Mesenchymal stem cell (in vitro differentiated cells and primary cell): ENCODE measurements at regions not wholly inside any gene's neighbourhood (a gene's known extent, or its start where the extent isn't known, plus 50 kb on each side); places are given as distances from the start of the nearest gene placed in this dataset.
A peak's percentile ranks its signal among the peaks of the same experiment; 100 is the strongest.

Source experiments
- DNase-seq: peaks from one replicate; pipeline ENCODE4 v3.0.0-alpha.2; 2013
- H2AFZ ChIP-seq: one replicate; pipeline ENCODE4 v1.6.1; 2013; ENCODE audit warnings: low read depth, mild to moderate bottlenecking, control low read depth, inconsistent platforms, low read length, moderate library complexity
- H2AK5ac ChIP-seq: 2 replicates; pipeline ENCODE4 v1.6.1; 2013; ENCODE audit warnings: low read length, moderate library complexity, mild to moderate bottlenecking, inconsistent platforms; ENCODE audit not compliant: severe bottlenecking
- H2BK120ac ChIP-seq: one replicate; pipeline ENCODE4 v1.6.1; 2013; ENCODE audit warnings: low read depth, mild to moderate bottlenecking, inconsistent platforms, low read length, moderate library complexity
- H2BK12ac ChIP-seq, 2 experiments: one replicate each; pipeline ENCODE4 v1.6.1; 2013; ENCODE audit warnings: inconsistent platforms in 2 of 2, low read length in 2 of 2, mild to moderate bottlenecking in 2 of 2, moderate library complexity in 2 of 2, control low read depth in 1 of 2
- H2BK15ac ChIP-seq: one replicate; pipeline ENCODE4 v1.6.1; 2013; ENCODE audit warnings: mild to moderate bottlenecking, low read depth, inconsistent platforms; ENCODE audit not compliant: poor library complexity, severe bottlenecking
- H2BK5ac ChIP-seq: 2 replicates; pipeline ENCODE4 v1.6.1; 2013; ENCODE audit warnings: low read depth, mild to moderate bottlenecking, low read length, control low read depth, inconsistent platforms; ENCODE audit not compliant: poor library complexity, severe bottlenecking
- H3K14ac ChIP-seq, 2 experiments: one replicate each; pipeline ENCODE4 v1.6.1; 2013; ENCODE audit warnings: inconsistent platforms in 2 of 2, low read length in 2 of 2, control low read depth in 1 of 2, mild to moderate bottlenecking in 1 of 2, moderate library complexity in 1 of 2
- H3K18ac ChIP-seq, 2 experiments: one replicate each; pipeline ENCODE4 v1.6.1; 2013; ENCODE audit warnings: inconsistent platforms in 2 of 2, low read length in 2 of 2, control low read depth in 1 of 2, low read depth in 1 of 2, mild to moderate bottlenecking in 1 of 2
- H3K23ac ChIP-seq, 2 experiments: one replicate each; pipeline ENCODE4 v1.6.1; 2013; ENCODE audit warnings: inconsistent platforms in 2 of 2, low read length in 2 of 2, mild to moderate bottlenecking in 2 of 2, moderate library complexity in 2 of 2, control low read depth in 1 of 2
- H3K27ac ChIP-seq: 2 replicates; pipeline ENCODE4 v1.5.1; 2013; ENCODE audit warnings: mild to moderate bottlenecking, moderate library complexity, low read length, control low read depth, inconsistent platforms; ENCODE audit not compliant: poor library complexity, severe bottlenecking
- H3K27me3 ChIP-seq, 2 experiments: 2 replicates each; pipeline versions ENCODE4 v1.6.1 to v1.7.0; 2013; ENCODE audit warnings: low read length in 2 of 2, mild to moderate bottlenecking in 2 of 2, moderate library complexity in 2 of 2, control low read depth in 1 of 2, inconsistent platforms in 1 of 2; ENCODE audit not compliant: control insufficient read depth in 1 of 2, insufficient read depth in 1 of 2
- H3K36me3 ChIP-seq, 2 experiments: 2 replicates each; pipeline versions ENCODE4 v1.6.1 to v1.7.0; 2013; ENCODE audit warnings: low read length in 2 of 2, control low read depth in 1 of 2, inconsistent platforms in 1 of 2, low read depth in 1 of 2, mild to moderate bottlenecking in 1 of 2; ENCODE audit not compliant: insufficient read depth in 2 of 2, control insufficient read depth in 1 of 2
- H3K4ac ChIP-seq, 2 experiments: one replicate each; pipeline ENCODE4 v1.6.1; 2013; ENCODE audit warnings: inconsistent platforms in 2 of 2, low read length in 2 of 2, mild to moderate bottlenecking in 2 of 2, moderate library complexity in 2 of 2, control low read depth in 1 of 2, low read depth in 1 of 2
- H3K4me1 ChIP-seq: 2 replicates; pipeline ENCODE4 v1.6.1; 2013; ENCODE audit warnings: low read depth, low read length, control low read depth; ENCODE audit not compliant: control insufficient read depth, insufficient read depth
- H3K4me2 ChIP-seq: 2 replicates; pipeline ENCODE4 v1.6.1; 2013; ENCODE audit warnings: low read length, mild to moderate bottlenecking, inconsistent platforms; ENCODE audit not compliant: poor library complexity, severe bottlenecking
- H3K4me3 ChIP-seq, 2 experiments: 2 replicates each; pipeline versions ENCODE4 v1.5.1 to v1.7.0; 2013; ENCODE audit warnings: low read length in 2 of 2, mild to moderate bottlenecking in 2 of 2, control low read depth in 1 of 2, low read depth in 1 of 2; ENCODE audit not compliant: insufficient read depth in 1 of 2
- H3K79me1 ChIP-seq: replicated peaks from 2 replicates; pipeline ENCODE4 v1.6.1; 2013; ENCODE audit warnings: mild to moderate bottlenecking, control low read depth, low read length, inconsistent platforms; ENCODE audit not compliant: poor library complexity, severe bottlenecking
- H3K9ac ChIP-seq: 2 replicates; pipeline ENCODE4 v1.7.0; 2013; ENCODE audit warnings: mild to moderate bottlenecking, low read length, moderate library complexity
- H3K9me3 ChIP-seq: 2 replicates; pipeline ENCODE4 v1.7.0; 2013; ENCODE audit warnings: mild to moderate bottlenecking, low read length; ENCODE audit not compliant: control insufficient read depth
- H4K8ac ChIP-seq: one replicate; pipeline ENCODE4 v1.6.1; 2013; ENCODE audit warnings: inconsistent platforms, mild to moderate bottlenecking, low read length, moderate library complexity
- H4K91ac ChIP-seq: one replicate; pipeline ENCODE4 v1.6.1; 2013; ENCODE audit warnings: mild to moderate bottlenecking, low read length, inconsistent platforms
- WGBS: methylation state at CpG from one replicate; pipeline ENCODE4 v1.1.7; 2013; ENCODE audit warnings: mixed read lengths; 5-methylcytosine and 5-hydroxymethylcytosine counted together

DNA sequence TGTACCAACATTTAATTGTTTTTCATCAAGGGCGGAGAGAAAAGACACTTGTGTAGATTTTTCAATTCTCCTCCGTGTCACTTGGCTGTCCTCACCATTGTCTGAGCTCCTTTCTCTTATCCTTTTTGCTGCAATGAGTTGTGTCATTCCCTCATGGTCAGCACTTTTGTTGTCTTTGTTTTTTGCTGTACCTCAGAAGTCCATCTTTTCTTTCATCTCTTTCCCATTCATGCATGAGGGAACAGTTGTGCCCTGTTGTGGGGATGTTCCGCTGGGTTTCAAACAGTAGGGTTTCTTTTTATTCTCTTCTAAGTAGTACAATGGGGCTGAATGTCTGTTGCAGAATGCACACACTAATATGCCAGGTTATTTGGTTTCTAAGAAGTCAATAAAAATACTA, 222.6 kb downstream of the TM9SF2 start:
- no peak for DNase-seq
- Histone ChIP-seq H3K79me1 (no peaks in the 10 kb centered on the region), H3K36me3 (no peaks in the 10 kb centered on the region), H4K8ac (no peak overlapping the region), H3K23ac (no peak overlapping the region), H2BK120ac (no peak overlapping the region), H3K9me3 (no peaks in the 10 kb centered on the region), H2AFZ (no peak overlapping the region), H2BK15ac (no peak overlapping the region), H3K9ac (no peak overlapping the region), H3K27me3 (no peaks in the 10 kb centered on the region), H3K4ac (no peak overlapping the region), H3K27ac (no peak overlapping the region), H2BK5ac (no peak overlapping the region), H3K4me1 (peaks cover 4% of the 10 kb centered on the region), H3K14ac (no peak overlapping the region), H3K4me3 (no peak overlapping the region), H2AK5ac (no peak overlapping the region), H3K18ac (no peak overlapping the region), H4K91ac (no peak overlapping the region), H3K4me2 (no peak overlapping the region), H2BK12ac (no peak overlapping the region)
- 88% methylated on average over 2 of the region's 3 CpGs for WGBS

DNA sequence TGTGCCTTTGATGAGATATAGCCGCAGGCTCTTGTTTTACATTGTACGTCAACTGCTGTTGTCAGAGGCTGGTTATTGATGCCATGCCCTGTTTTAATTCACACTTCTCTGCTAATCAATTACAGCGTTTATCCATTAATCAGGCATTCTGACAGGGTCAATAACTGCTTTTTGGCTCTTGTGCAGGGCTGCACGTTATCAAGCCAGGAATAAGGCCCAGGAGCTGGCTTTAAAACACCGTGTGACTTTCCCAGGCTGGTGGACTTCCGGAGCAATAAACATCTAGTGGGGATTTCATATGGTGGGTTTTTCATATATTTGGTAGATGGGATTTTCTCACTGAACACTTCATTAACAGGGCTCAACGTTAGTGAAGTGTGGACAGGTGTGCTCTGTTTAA, 221.7 kb downstream of the TM9SF2 start:
- 66% methylated on average over 6 of the region's 7 CpGs for WGBS
- H2BK5ac ChIP-seq, result no peak overlapping the region
- no peak overlapping the region for H2AK5ac ChIP-seq
- H3K4me2 ChIP-seq, result no peak overlapping the region
- no peak overlapping the region for H4K8ac ChIP-seq
- no peaks in the 10 kb centered on the region for H3K36me3 ChIP-seq
- H3K23ac ChIP-seq, result no peak overlapping the region
- no peak overlapping the region for H3K14ac ChIP-seq
- DNase-seq, result no peak
- no peaks in the 10 kb centered on the region for H3K9me3 ChIP-seq
- H3K4me3 ChIP-seq, result no peak overlapping the region
- no peak overlapping the region for H2BK12ac ChIP-seq
- H3K79me1 ChIP-seq, result no peaks in the 10 kb centered on the region
- no peak overlapping the region for H2AFZ ChIP-seq
- H3K9ac ChIP-seq, result no peak overlapping the region
- no peak overlapping the region for H4K91ac ChIP-seq
- H3K4me1 ChIP-seq, result peaks cover 4% of the 10 kb centered on the region
- no peaks in the 10 kb centered on the region for H3K27me3 ChIP-seq
- H2BK120ac ChIP-seq, result no peak overlapping the region
- H3K4ac ChIP-seq, result no peak overlapping the region
- H3K27ac ChIP-seq, result no peak overlapping the region
- no peak overlapping the region for H3K18ac ChIP-seq
- no peak overlapping the region for H2BK15ac ChIP-seq

DNA sequence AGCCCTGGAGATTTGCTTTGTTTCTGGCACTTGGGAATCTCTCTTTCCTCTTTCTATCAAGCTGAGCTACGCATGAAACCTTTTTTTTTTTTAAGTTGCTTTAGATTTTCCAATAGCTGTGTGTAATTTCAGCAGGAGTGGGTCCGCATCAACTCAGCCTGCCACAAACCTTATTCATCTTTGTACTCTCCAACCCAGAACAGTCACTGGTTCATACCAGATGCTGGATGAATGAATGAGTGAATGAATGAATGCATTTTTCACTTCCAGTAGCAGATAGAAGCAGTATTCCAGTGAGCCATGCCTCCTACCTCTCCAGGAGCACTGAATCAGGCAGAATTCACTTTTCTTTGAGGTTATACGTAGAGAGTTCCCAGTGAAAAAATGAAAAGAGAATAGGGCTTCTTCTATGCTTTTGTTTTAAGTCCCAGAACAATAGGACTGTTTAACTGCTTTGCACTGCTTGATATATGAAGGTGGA, 221.1 kb downstream of the TM9SF2 start:
- Histone ChIP-seq H3K27ac (peak overlapping the region; percentile 13), H2AFZ (no peak overlapping the region), H2BK120ac (no peak overlapping the region), H3K4me3 (no peak overlapping the region), H3K36me3 (no peaks in the 10 kb centered on the region), H3K14ac (no peak overlapping the region), H3K27me3 (no peaks in the 10 kb centered on the region), H3K23ac (no peak overlapping the region), H4K91ac (no peak overlapping the region), H2BK15ac (no peak overlapping the region), H3K18ac (no peak overlapping the region), H3K4me2 (no peak overlapping the region), H3K4ac (no peak overlapping the region), H3K4me1 (peaks cover 4% of the 10 kb centered on the region), H2BK5ac (no peak overlapping the region), H3K9ac (no peak overlapping the region), H3K9me3 (no peaks in the 10 kb centered on the region), H2BK12ac (no peak overlapping the region), H4K8ac (no peak overlapping the region), H3K79me1 (no peaks in the 10 kb centered on the region), H2AK5ac (no peak overlapping the region)
- DNase-seq, result no peak
- whole genome bisulfite sequencing, result 100% methylated on average over 1 of the region's 3 CpGs

DNA sequence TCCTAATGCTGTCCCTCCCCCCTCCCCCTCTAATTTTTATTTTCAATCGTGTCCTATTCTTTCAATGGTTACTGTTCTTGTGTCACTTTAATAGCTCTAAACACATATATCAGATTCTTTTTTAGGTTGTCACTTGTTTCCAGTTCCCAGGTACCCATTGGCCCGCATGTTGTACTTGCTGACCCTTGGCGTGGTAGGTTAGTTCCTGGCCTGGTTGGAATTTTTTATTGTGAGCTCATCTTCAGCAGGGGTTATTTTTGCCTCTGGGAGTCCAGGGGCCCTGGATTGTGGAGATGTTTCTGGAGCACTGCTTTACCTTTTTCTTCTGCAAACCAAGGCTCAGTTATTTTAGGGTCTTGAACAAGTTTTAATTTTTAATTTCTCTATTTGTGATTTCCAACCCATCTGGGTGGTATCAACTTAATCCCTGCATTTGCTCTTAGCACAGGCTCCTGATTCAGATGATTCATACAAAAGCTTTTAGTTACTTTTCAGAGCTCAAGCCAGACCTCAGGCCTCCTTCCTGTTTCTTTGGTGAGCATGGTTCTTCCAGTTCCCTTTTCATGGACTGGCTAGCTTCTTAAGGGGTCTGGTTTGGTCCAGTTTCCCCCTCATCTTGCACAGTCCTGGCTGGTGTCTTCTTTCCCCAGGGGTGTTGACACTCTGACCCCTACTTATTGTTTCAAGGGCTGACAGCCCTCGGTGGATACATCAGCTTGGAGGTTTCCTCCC, 220.5 kb downstream of the TM9SF2 start:
- Histone ChIP-seq H3K27ac (peak overlapping the region; percentile 13), H3K4me1 (peaks cover 4% of the 10 kb centered on the region), H4K91ac (no peak overlapping the region), H4K8ac (no peak overlapping the region), H3K4ac (no peak overlapping the region), H3K9ac (no peak overlapping the region), H3K23ac (no peak overlapping the region), H3K36me3 (no peaks in the 10 kb centered on the region), H2BK15ac (no peak overlapping the region), H3K14ac (no peak overlapping the region), H2AK5ac (no peak overlapping the region), H2BK12ac (no peak overlapping the region), H3K18ac (no peak overlapping the region), H3K79me1 (no peaks in the 10 kb centered on the region), H2BK5ac (no peak overlapping the region), H3K9me3 (no peaks in the 10 kb centered on the region), H2BK120ac (no peak overlapping the region), H3K4me3 (no peak overlapping the region), H3K27me3 (no peaks in the 10 kb centered on the region), H3K4me2 (no peak overlapping the region), H2AFZ (no peak overlapping the region)
- 65% methylated on average over 3 of the region's 4 CpGs for WGBS
- DNase-seq, result no peak
